ENCODE measurements at regions not wholly inside any gene's neighbourhood (a gene's known extent, or its start where the extent isn't known, plus 50 kb on each side); places are given as distances from the start of the nearest gene placed in this dataset.

- TF ChIP-seq POLR2A (IDR thresholded peaks at IDR 0.05) = no peak
- TF ChIP-seq CTCF (IDR thresholded peaks at IDR 0.05) = no peak
- no peak for TF ChIP-seq EP300 (IDR thresholded peaks at IDR 0.05)
- no peak for TF ChIP-seq POLR2AphosphoS5 (IDR thresholded peaks at IDR 0.05)
- WGBS, 2 donors (ENCODE audit: low coverage in 1 of 2) = 28 to 47% methylated on average over 6 of the region's 6 CpGs
- no peak overlapping the region for H3K27ac ChIP-seq
- no peaks in the 10 kb centered on the region for H3K36me3 ChIP-seq
- no peaks in the 10 kb centered on the region for H3K9me3 ChIP-seq
- no peaks in the 10 kb centered on the region for H3K27me3 ChIP-seq
- H3K4me1 ChIP-seq = no peaks in the 10 kb centered on the region
- no peak overlapping the region for H3K4me3 ChIP-seq
- ATAC-seq = no peak
Observed at GRCh38 chr4:66814277-66814676, 731.0 kb downstream of the CENPC start.

GRCh38 chr4:66805582-66805981 is 739.7 kb downstream of the CENPC start:
- TF ChIP-seq POLR2A (IDR thresholded peaks at IDR 0.05) (no peak), POLR2AphosphoS5 (IDR thresholded peaks at IDR 0.05) (no peak), CTCF (IDR thresholded peaks at IDR 0.05) (no peak), EP300 (IDR thresholded peaks at IDR 0.05) (no peak)
- H3K9me3 ChIP-seq = no peaks in the 10 kb centered on the region

GRCh38 chr4:66804979-66805378 is 740.3 kb downstream of the CENPC start:
- Histone ChIP-seq H3K4me3 (no peak overlapping the region), H3K4me1 (no peaks in the 10 kb centered on the region), H3K36me3 (no peaks in the 10 kb centered on the region), H3K27me3 (no peaks in the 10 kb centered on the region), H3K9me3 (no peaks in the 10 kb centered on the region), H3K27ac (no peak overlapping the region)
- no peak for ATAC-seq
- 43 to 57% methylated on average over 3 of the region's 3 CpGs for WGBS, 2 donors (ENCODE audit: low coverage in 1 of 2)
- TF ChIP-seq EP300 (IDR thresholded peaks at IDR 0.05) (no peak), POLR2A (IDR thresholded peaks at IDR 0.05) (no peak), CTCF (IDR thresholded peaks at IDR 0.05) (no peak), POLR2AphosphoS5 (IDR thresholded peaks at IDR 0.05) (no peak)

More at GRCh38 chr4:66805582-66805981, 739.7 kb downstream of the CENPC start:
- Histone ChIP-seq H3K27me3 (no peaks in the 10 kb centered on the region), H3K36me3 (no peaks in the 10 kb centered on the region), H3K4me1 (no peaks in the 10 kb centered on the region), H3K4me3 (no peak overlapping the region), H3K27ac (no peak overlapping the region)
- 10 to 36% methylated on average over 1 of the region's 1 CpG for WGBS, 2 donors (ENCODE audit: low coverage in 1 of 2)
- no peak for ATAC-seq

- TF ChIP-seq POLR2AphosphoS5 (IDR thresholded peaks at IDR 0.05) = no peak
- no peak for TF ChIP-seq EP300 (IDR thresholded peaks at IDR 0.05)
- Histone ChIP-seq H3K27ac (no peak overlapping the region), H3K4me1 (no peaks in the 10 kb centered on the region), H3K27me3 (no peaks in the 10 kb centered on the region), H3K36me3 (no peaks in the 10 kb centered on the region), H3K4me3 (no peak overlapping the region), H3K9me3 (no peaks in the 10 kb centered on the region)
- no peak for ATAC-seq
- WGBS, 2 donors (ENCODE audit: low coverage in 1 of 2) = 71 to 83% methylated on average over 2 of the region's 2 CpGs
Observed at GRCh38 chr4:66797608-66798007, 747.7 kb downstream of the CENPC start.

DNA sequence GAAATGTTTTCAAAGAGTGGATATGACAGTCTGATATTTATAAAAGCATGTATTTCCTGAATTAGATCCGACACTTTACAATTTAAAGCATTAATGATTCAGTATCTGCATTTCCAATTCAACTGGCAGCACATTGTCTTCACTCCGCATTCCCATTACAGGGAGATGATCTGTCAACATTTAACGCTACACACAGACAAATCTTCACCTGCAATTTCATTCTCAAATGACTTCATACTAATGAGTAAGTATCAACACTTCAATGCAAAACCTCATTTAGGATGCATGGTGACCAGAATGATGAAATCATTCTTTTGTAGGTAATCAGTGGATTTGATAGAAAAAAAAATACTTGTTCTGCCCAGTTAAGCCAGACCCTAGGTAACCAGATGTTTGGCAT is 749.6 kb downstream of the CENPC start:
- 87 to 91% methylated on average over 3 of the region's 3 CpGs for WGBS, 2 donors (ENCODE audit: low coverage in 1 of 2)
- no peaks in the 10 kb centered on the region for H3K9me3 ChIP-seq
- no peaks in the 10 kb centered on the region for H3K4me1 ChIP-seq
- H3K27ac ChIP-seq = no peak overlapping the region
- ATAC-seq = no peak
- H3K4me3 ChIP-seq = no peak overlapping the region
- no peaks in the 10 kb centered on the region for H3K36me3 ChIP-seq
- no peaks in the 10 kb centered on the region for H3K27me3 ChIP-seq
- TF ChIP-seq POLR2A (IDR thresholded peaks at IDR 0.05) (no peak), EP300 (IDR thresholded peaks at IDR 0.05) (no peak), CTCF (IDR thresholded peaks at IDR 0.05) (no peak), POLR2AphosphoS5 (IDR thresholded peaks at IDR 0.05) (no peak)
